GM12878 (cell line): ENCODE measurements at regions not wholly inside any gene's neighbourhood (a gene's known extent, or its start where the extent isn't known, plus 50 kb on each side); places are given as distances from the start of the nearest gene placed in this dataset.

ENCODE experiments used
- ATAC-seq: fragments of 200-7000 bp; cut with Tn5 transposase; 3 replicates; pipeline ENCODE4 v1.9.1; 2020; ENCODE audit warnings: mild to moderate bottlenecking, moderate library complexity
- BruUV-seq: library from RNA; stranded (reverse); fragments of 400-500 nt; replicated peaks from 2 replicates; lab custom pipeline; 2021; lab: Mats Ljungman, UMichigan
- CTCF ChIA-PET: fragments of 300-600 bp; sonication (Branson Sonifier 250); formaldehyde crosslinking; extraction: SDS; loops from one replicate; lab custom pipeline; 2021; ENCODE audit warnings: inconsistent platforms; lab: Yijun Ruan, JAX
- POLR2A ChIA-PET: fragments of 350-600 bp; formaldehyde crosslinking; extraction: SDS; loops from one replicate; lab custom pipeline; 2021; ENCODE audit warnings: inconsistent platforms; lab: Charles Lee
- RAD21 ChIA-PET: fragments of 300-600 bp; sonication (Branson Sonifier 250); formaldehyde crosslinking; loops from one replicate; lab custom pipeline; 2023; ENCODE audit warnings: antibody characterized with exemption; ENCODE audit not compliant: unreplicated experiment; lab: Charles Lee
- SMC1A ChIA-PET: fragments of 300-600 bp; sonication (Branson Sonifier 250); formaldehyde crosslinking; loops from one replicate; lab custom pipeline; 2023; ENCODE audit not compliant: unreplicated experiment, uncharacterized antibody; lab: Charles Lee
- DNase-seq: peaks from one replicate; pipeline ENCODE4 v3.0.0-alpha.2; 2011; ENCODE audit warnings: low read depth, low spot score
- FAIRE-seq: peaks from 3 replicates; lab custom pipeline; 2011; peaks lifted over from hg19 to GRCh38; lab: Jason Lieb, UNC
- H2AFZ ChIP-seq: 2 replicates; pipeline ENCODE4 v1.6.0; 2011; ENCODE audit warnings: low read depth, low read length, control low read depth; ENCODE audit not compliant: control insufficient read depth
- H3K27ac ChIP-seq: 2 replicates; pipeline ENCODE4 v1.5.1; 2011; ENCODE audit warnings: control low read depth; ENCODE audit not compliant: control insufficient read depth, insufficient read depth
- H3K27me3 ChIP-seq, 2 experiments: replicated peaks in 1 of 2; 2 replicates each; pipeline versions ENCODE4 v1.6.0 to v1.6.1; 2011; ENCODE audit warnings: low read length in 1 of 2; ENCODE audit not compliant: control insufficient read depth in 2 of 2, insufficient read depth in 2 of 2
- H3K36me3 ChIP-seq, 2 experiments: 2 replicates each; pipeline ENCODE4 v1.5.1; 2011; ENCODE audit warnings: low read length in 1 of 2; ENCODE audit not compliant: control insufficient read depth in 2 of 2, insufficient read depth in 2 of 2
- H3K4me1 ChIP-seq: 2 replicates; pipeline ENCODE4 v1.6.1; 2011; ENCODE audit warnings: mild to moderate bottlenecking, low read length, moderate library complexity, mixed read lengths; ENCODE audit not compliant: control insufficient read depth, insufficient read depth
- H3K4me2 ChIP-seq: 2 replicates; pipeline ENCODE4 v1.6.0; 2011; ENCODE audit warnings: control low read depth; ENCODE audit not compliant: control insufficient read depth, insufficient read depth
- H3K4me3 ChIP-seq: fragments of 200-600 bp; sonication (generic); 2 replicates; pipeline ENCODE4 v1.5.1; 2016
- H3K79me2 ChIP-seq: 2 replicates; pipeline ENCODE4 v1.6.0; 2011; ENCODE audit warnings: low read length; ENCODE audit not compliant: control insufficient read depth, insufficient read depth
- H3K9ac ChIP-seq: 2 replicates; pipeline ENCODE4 v1.8.0; 2011; ENCODE audit warnings: low read length, control low read depth, mixed read lengths; ENCODE audit not compliant: control insufficient read depth, insufficient read depth
- H3K9me3 ChIP-seq: replicated peaks from 3 replicates; pipeline ENCODE4 v1.5.1; 2011; ENCODE audit warnings: mild to moderate bottlenecking, low read length; ENCODE audit not compliant: control insufficient read depth, insufficient read depth
- H4K20me1 ChIP-seq: 2 replicates; pipeline ENCODE4 v1.6.0; 2011; ENCODE audit not compliant: control insufficient read depth, insufficient read depth
- EED ChIP-seq: sonication (generic); IDR thresholded peaks from 2 replicates; pipeline ENCODE4 v1.6.1; 2016; ENCODE audit warnings: antibody characterized with exemption, low read depth
- ESRRA ChIP-seq: IDR thresholded peaks from 2 replicates; pipeline ENCODE4 v1.6.1; 2012; ENCODE audit warnings: mild to moderate bottlenecking, low read length, improper control_type of control experiment
- HDAC6 ChIP-seq: fragments of 200-600 bp; sonication (generic); IDR thresholded peaks from one replicate; pipeline ENCODE4 v1.8.0; 2017; ENCODE audit warnings: antibody characterized with exemption; ENCODE audit not compliant: unreplicated experiment
- SIX5 ChIP-seq: IDR thresholded peaks from 2 replicates; pipeline ENCODE4 v1.6.1; 2011; ENCODE audit warnings: mild to moderate bottlenecking, low read depth, low read length, moderate library complexity; ENCODE audit not compliant: severe bottlenecking
- TBL1XR1 ChIP-seq: IDR thresholded peaks from 2 replicates; pipeline ENCODE4 v1.6.1; 2012; ENCODE audit warnings: low read depth, low read length, improper control_type of control experiment
- ZNF274 ChIP-seq: IDR thresholded peaks from one replicate; pipeline ENCODE4 v1.8.0; 2011; ENCODE audit not compliant: insufficient read length, insufficient read depth
- WGBS: methylation state at CpG from one replicate; pipeline ENCODE4 v1.1.6; 2016; ENCODE audit warnings: low lambda C conversion rate; ENCODE audit not compliant: insufficient replicate concordance, insufficient coverage; ENCODE audit errors: missing lambda C conversion rate; 5-methylcytosine and 5-hydroxymethylcytosine counted together
- in situ Hi-C: fragments of 300-500 bp; cut with MboI; formaldehyde crosslinking; loops from 9 replicates; pipeline ENCODE4 v1.14.3; 2018; ENCODE audit warnings: mixed read lengths
- intact Hi-C: fragments of 100-400 bp; cut with micrococcal nuclease; formaldehyde crosslinking; loops from one replicate; pipeline ENCODE4 v1.14.2; 2022; ENCODE audit not compliant: unreplicated experiment
- TF ChIP-seq, protein P1 (sequence below): fragments of 450-650 bp; IDR thresholded peaks from 2 replicates; pipeline ENCODE4 v1.6.1; 2016; ENCODE audit warnings: mild to moderate bottlenecking
- TF ChIP-seq, protein P2 (sequence below): fragments of 450-650 bp; formaldehyde crosslinking; IDR thresholded peaks from 2 replicates; pipeline ENCODE4 v1.5.0; 2022; ENCODE audit warnings: mild to moderate bottlenecking, missing genetic modification characterization

GRCh38 chr12:108019862-108020261, 109.2 kb upstream of the WSCD2 start:
- intact Hi-C loops (no loop called here), in situ Hi-C loops (no loop called here)
- ChIA-PET RAD21 (no interaction called here), CTCF (no interaction called here), POLR2A (no interaction called here), SMC1A (no interaction called here)
- BruUV-seq = no TSS peak
- no peaks in the 10 kb centered on the region for H3K9me3 ChIP-seq
- H3K9ac ChIP-seq = no peak overlapping the region
- FAIRE-seq = no peak
- no peak for DNase-seq
- H3K27me3 ChIP-seq = no peaks in the 10 kb centered on the region
- H3K4me2 ChIP-seq = no peak overlapping the region
- H3K27ac ChIP-seq = no peak overlapping the region
- no peak overlapping the region for H3K4me3 ChIP-seq
- no peak for ATAC-seq
- no peaks in the 10 kb centered on the region for H3K36me3 ChIP-seq
- no peak overlapping the region for H2AFZ ChIP-seq
- H3K4me1 ChIP-seq = no peaks in the 10 kb centered on the region
- TF ChIP-seq, protein P1, sequence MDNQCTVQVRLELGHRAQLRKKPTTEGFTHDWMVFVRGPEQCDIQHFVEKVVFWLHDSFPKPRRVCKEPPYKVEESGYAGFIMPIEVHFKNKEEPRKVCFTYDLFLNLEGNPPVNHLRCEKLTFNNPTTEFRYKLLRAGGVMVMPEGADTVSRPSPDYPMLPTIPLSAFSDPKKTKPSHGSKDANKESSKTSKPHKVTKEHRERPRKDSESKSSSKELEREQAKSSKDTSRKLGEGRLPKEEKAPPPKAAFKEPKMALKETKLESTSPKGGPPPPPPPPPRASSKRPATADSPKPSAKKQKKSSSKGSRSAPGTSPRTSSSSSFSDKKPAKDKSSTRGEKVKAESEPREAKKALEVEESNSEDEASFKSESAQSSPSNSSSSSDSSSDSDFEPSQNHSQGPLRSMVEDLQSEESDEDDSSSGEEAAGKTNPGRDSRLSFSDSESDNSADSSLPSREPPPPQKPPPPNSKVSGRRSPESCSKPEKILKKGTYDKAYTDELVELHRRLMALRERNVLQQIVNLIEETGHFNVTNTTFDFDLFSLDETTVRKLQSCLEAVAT = no peak
- TF ChIP-seq ZNF274 (no peak), SIX5 (no peak), HDAC6 (no peak), TBL1XR1 (no peak), EED (no peak), ESRRA (no peak)
- TF ChIP-seq, protein P2, sequence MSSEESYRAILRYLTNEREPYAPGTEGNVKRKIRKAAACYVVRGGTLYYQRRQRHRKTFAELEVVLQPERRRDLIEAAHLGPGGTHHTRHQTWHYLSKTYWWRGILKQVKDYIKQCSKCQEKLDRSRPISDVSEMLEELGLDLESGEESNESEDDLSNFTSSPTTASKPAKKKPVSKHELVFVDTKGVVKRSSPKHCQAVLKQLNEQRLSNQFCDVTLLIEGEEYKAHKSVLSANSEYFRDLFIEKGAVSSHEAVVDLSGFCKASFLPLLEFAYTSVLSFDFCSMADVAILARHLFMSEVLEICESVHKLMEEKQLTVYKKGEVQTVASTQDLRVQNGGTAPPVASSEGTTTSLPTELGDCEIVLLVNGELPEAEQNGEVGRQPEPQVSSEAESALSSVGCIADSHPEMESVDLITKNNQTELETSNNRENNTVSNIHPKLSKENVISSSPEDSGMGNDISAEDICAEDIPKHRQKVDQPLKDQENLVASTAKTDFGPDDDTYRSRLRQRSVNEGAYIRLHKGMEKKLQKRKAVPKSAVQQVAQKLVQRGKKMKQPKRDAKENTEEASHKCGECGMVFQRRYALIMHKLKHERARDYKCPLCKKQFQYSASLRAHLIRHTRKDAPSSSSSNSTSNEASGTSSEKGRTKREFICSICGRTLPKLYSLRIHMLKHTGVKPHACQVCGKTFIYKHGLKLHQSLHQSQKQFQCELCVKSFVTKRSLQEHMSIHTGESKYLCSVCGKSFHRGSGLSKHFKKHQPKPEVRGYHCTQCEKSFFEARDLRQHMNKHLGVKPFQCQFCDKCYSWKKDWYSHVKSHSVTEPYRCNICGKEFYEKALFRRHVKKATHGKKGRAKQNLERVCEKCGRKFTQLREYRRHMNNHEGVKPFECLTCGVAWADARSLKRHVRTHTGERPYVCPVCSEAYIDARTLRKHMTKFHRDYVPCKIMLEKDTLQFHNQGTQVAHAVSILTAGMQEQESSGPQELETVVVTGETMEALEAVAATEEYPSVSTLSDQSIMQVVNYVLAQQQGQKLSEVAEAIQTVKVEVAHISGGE (CRISPR knock-in tag) = no peak
- H3K79me2 ChIP-seq = no peaks in the 10 kb centered on the region
- no peaks in the 10 kb centered on the region for H4K20me1 ChIP-seq
- 0% methylated on average over 2 of the region's 2 CpGs for WGBS
